SU-DHL-6 (cell line): ENCODE measurements at regions not wholly inside any gene's neighbourhood (a gene's known extent, or its start where the extent isn't known, plus 50 kb on each side); places are given as distances from the start of the nearest gene placed in this dataset.

Source experiments
- EZH2phosphoT487 ChIP-seq: fragments of 200-600 bp; sonication (generic), shearing (Covaris generic); conservative IDR thresholded peaks from 2 replicates; pipeline ENCODE4 v1.6.1; 2018; ENCODE audit warnings: mild to moderate bottlenecking, antibody characterized with exemption, low read length, moderate library complexity, mixed read lengths
- TF ChIP-seq, protein P1 (sequence below): fragments of 200-600 bp; sonication (generic); IDR thresholded peaks from one replicate; pipeline ENCODE4 v1.5.1; 2017; ENCODE audit warnings: antibody characterized with exemption, mild to moderate bottlenecking, low read length, moderate library complexity; ENCODE audit not compliant: insufficient read depth, poor library complexity, severe bottlenecking

DNA sequence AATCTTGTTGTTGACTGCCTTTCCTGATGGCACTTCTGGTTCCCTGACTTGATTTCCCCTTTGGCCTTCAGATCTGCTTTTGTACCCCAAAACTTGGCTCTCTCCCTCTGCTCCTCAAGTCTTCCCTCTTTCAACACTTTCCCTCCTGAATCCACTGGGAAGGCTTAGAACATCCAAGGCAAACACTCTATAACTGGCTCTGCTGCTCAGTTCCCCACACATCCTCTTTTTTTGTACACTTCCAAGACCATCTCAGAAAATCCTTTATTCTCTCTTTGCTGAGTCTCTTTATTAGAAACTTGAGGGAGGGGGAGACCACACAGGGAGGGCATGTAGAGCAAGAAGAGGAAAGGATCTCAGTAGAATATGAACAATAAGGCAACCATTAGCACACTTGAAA is 354.1 kb downstream of the KIF16B start:
- TF ChIP-seq, protein P1, sequence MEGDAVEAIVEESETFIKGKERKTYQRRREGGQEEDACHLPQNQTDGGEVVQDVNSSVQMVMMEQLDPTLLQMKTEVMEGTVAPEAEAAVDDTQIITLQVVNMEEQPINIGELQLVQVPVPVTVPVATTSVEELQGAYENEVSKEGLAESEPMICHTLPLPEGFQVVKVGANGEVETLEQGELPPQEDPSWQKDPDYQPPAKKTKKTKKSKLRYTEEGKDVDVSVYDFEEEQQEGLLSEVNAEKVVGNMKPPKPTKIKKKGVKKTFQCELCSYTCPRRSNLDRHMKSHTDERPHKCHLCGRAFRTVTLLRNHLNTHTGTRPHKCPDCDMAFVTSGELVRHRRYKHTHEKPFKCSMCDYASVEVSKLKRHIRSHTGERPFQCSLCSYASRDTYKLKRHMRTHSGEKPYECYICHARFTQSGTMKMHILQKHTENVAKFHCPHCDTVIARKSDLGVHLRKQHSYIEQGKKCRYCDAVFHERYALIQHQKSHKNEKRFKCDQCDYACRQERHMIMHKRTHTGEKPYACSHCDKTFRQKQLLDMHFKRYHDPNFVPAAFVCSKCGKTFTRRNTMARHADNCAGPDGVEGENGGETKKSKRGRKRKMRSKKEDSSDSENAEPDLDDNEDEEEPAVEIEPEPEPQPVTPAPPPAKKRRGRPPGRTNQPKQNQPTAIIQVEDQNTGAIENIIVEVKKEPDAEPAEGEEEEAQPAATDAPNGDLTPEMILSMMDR: no peak
- TF ChIP-seq EZH2phosphoT487: no peak
